ENCODE measurements at regions not wholly inside any gene's neighbourhood (a gene's known extent, or its start where the extent isn't known, plus 50 kb on each side); places are given as distances from the start of the nearest gene placed in this dataset.

DNA sequence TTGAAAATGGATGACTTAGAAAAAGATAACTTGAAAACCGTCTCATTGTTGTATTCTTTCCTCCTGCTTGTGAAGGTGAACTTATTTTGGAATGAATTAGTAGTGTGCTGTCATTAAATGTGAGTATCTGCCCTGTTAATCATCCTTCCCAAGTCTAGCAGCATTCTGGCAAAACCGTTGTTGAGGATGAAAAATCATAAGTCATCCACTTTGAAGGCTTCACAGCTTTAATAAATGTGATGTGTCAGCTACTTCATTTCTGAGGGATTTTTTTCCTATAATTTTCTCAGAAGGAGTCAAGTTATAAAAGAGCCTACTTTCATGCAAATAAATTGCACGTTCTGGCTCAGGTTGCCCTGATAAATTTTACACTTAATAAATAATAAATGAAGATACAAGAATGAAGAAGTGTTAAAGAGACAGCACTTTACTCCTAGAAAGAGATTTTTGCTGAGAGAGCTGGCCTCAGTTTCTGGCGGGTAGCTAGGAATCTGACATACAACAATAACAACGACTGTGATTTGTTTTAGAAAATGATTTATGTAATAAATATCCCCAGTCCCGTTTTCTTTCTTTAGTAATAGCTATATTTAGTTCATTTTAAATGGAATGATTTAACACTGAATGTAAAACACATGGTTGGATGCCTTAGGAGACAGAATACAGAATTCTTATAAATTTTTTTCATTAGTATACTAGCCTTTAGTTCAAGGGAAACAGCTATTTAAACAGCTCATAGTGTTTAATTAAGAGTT lies 516.5 kb upstream of the KLF6 start:
- no peak for TF ChIP-seq POLR2A (IDR thresholded peaks at IDR 0.05)
- no peak for TF ChIP-seq EP300 (IDR thresholded peaks at IDR 0.05)
